GM23248 (cell line): ENCODE measurements at regions not wholly inside any gene's neighbourhood (a gene's known extent, or its start where the extent isn't known, plus 50 kb on each side); places are given as distances from the start of the nearest gene placed in this dataset.

Experiments
- EZH2 ChIP-seq: fragments of 200-600 bp; sonication (generic); IDR thresholded peaks from 2 replicates; pipeline ENCODE4 v1.6.1; 2018; ENCODE audit warnings: antibody characterized with exemption, mild to moderate bottlenecking; ENCODE audit not compliant: insufficient read depth, poor library complexity, severe bottlenecking
- EZH2phosphoT487 ChIP-seq: fragments of 200-600 bp; sonication (generic); IDR thresholded peaks from 2 replicates; pipeline ENCODE4 v1.6.1; 2018; ENCODE audit warnings: antibody characterized with exemption, moderate library complexity, mild to moderate bottlenecking, low read depth; ENCODE audit not compliant: insufficient read depth

GRCh38 chr12:130080205-130080604 is 82.1 kb upstream of the FZD10 start:
- TF ChIP-seq EZH2phosphoT487 (no peak), EZH2 (no peak)
